ENCODE measurements at regions not wholly inside any gene's neighbourhood (a gene's known extent, or its start where the extent isn't known, plus 50 kb on each side); places are given as distances from the start of the nearest gene placed in this dataset.

GRCh38 chr5:123907349-123907748, 395.4 kb downstream of the CSNK1G3 start:
- TF ChIP-seq EZH2 (IDR thresholded peaks at IDR 0.05; ENCODE audit: insufficient read depth, poor library complexity, severe bottlenecking) = no peak
- TF ChIP-seq EZH2phosphoT487 (IDR thresholded peaks at IDR 0.05; ENCODE audit: insufficient read depth, low read depth) = no peak
